ENCODE measurements at regions not wholly inside any gene's neighbourhood (a gene's known extent, or its start where the extent isn't known, plus 50 kb on each side); places are given as distances from the start of the nearest gene placed in this dataset.

GRCh38 chr4:167424341-167425256 is 190.3 kb upstream of the SPOCK3 start (continued):
- no peak for TF ChIP-seq ATF2 (IDR thresholded peaks at IDR 0.05; ENCODE audit: low read length)
- TF ChIP-seq ATF3 (IDR thresholded peaks at IDR 0.05; ENCODE audit: borderline replicate concordance, extremely low read depth, low read depth, low read length): no peak
- TF ChIP-seq ATF7 (IDR thresholded peaks at IDR 0.05; ENCODE audit: low read depth): no peak
- TF ChIP-seq EP300 (IDR thresholded peaks at IDR 0.05; ENCODE audit: borderline replicate concordance in 1 of 2, control insufficient read depth in 1 of 2, low read depth in 2 of 2, low read length in 2 of 2): no peak
- no peak for TF ChIP-seq SP1 (IDR thresholded peaks at IDR 0.05; ENCODE audit: low read depth, low read length)
- no peak for TF ChIP-seq NFIC (IDR thresholded peaks at IDR 0.05; ENCODE audit: low read depth, low read length)
- no peak for TF ChIP-seq CBX3 (IDR thresholded peaks at IDR 0.05; ENCODE audit: borderline replicate concordance, low read depth)
- no peak for TF ChIP-seq BACH1 (IDR thresholded peaks at IDR 0.05; ENCODE audit: borderline replicate concordance)
- TF ChIP-seq POLR2AphosphoS2 (IDR thresholded peaks at IDR 0.05; ENCODE audit: low read depth, low read length): no peak

GRCh38 chr4:167428156-167428555 is 193.9 kb upstream of the SPOCK3 start:
- no peak for FAIRE-seq
- Histone ChIP-seq H3K27me3 (replicated peaks in 1 of 2; ENCODE audit: control insufficient read depth in 2 of 2, insufficient read depth in 2 of 2, low read length in 1 of 2) (no peaks in the 10 kb centered on the region), H3K4me3 (no peak overlapping the region), H3K27ac (ENCODE audit: control insufficient read depth, insufficient read depth) (no peak overlapping the region), H3K9ac (ENCODE audit: control insufficient read depth, insufficient read depth, low read length) (no peak overlapping the region), H3K4me2 (ENCODE audit: control insufficient read depth, insufficient read depth) (no peak overlapping the region), H3K79me2 (ENCODE audit: control insufficient read depth, insufficient read depth, low read length) (no peaks in the 10 kb centered on the region), H2AFZ (ENCODE audit: control insufficient read depth, low read depth, low read length) (no peak overlapping the region), H3K36me3 (ENCODE audit: control insufficient read depth in 2 of 2, insufficient read depth in 2 of 2, low read length in 1 of 2) (no peaks in the 10 kb centered on the region), H3K9me3 (replicated peaks; ENCODE audit: control insufficient read depth, insufficient read depth, low read length) (no peaks in the 10 kb centered on the region), H4K20me1 (ENCODE audit: control insufficient read depth, insufficient read depth) (no peaks in the 10 kb centered on the region), H3K4me1 (ENCODE audit: control insufficient read depth, insufficient read depth, low read length) (no peaks in the 10 kb centered on the region)
- ChIA-PET CTCF (no interaction called here), SMC1A (ENCODE audit: uncharacterized antibody, unreplicated experiment) (interaction anchor here (1.6 kb wide), 1 partner anchor 9 kb away, joined by 5 read pairs; no protein-coding TSS in a partner anchor), RAD21 (ENCODE audit: unreplicated experiment) (no interaction called here), POLR2A (no interaction called here)
- no peak for ATAC-seq
- BruUV-seq (replicated peaks): no TSS peak
- intact Hi-C loops (cut with micrococcal nuclease; ENCODE audit: unreplicated experiment) (no loop called here), in situ Hi-C loops (cut with MboI) (no loop called here)
- 47% methylated on average over 5 of the region's 5 CpGs for WGBS (ENCODE audit: insufficient coverage, insufficient replicate concordance, low lambda C conversion rate, missing lambda C conversion rate)
- no peak for DNase-seq (ENCODE audit: low read depth, low spot score)
- TF ChIP-seq SIX5 (IDR thresholded peaks at IDR 0.05; ENCODE audit: low read depth, low read length, severe bottlenecking) (no peak), ZNF384 (IDR thresholded peaks at IDR 0.05; ENCODE audit: borderline replicate concordance, low read depth, low read length) (no peak), RAD51 (IDR thresholded peaks at IDR 0.05) (no peak), ZNF274 (IDR thresholded peaks at IDR 0.05; ENCODE audit: insufficient read depth, insufficient read length) (no peak), SREBF1 (IDR thresholded peaks at IDR 0.05; ENCODE audit: low read length) (no peak), TCF12 (IDR thresholded peaks at IDR 0.05; ENCODE audit: low read depth, low read length) (no peak), POLR2A (IDR thresholded peaks at IDR 0.05; ENCODE audit: low read depth, low read length) (no peak), ZBTB11 (CRISPR knock-in tag; IDR thresholded peaks at IDR 0.05) (no peak), IKZF2 (IDR thresholded peaks at IDR 0.05) (no peak), PAX8 (IDR thresholded peaks at IDR 0.05) (no peak)

Data from GM12878 (cell line).